Neural progenitor cell (in vitro differentiated cells): ENCODE measurements at regions not wholly inside any gene's neighbourhood (a gene's known extent, or its start where the extent isn't known, plus 50 kb on each side); places are given as distances from the start of the nearest gene placed in this dataset.

Source experiments
- DNase-seq: peaks from one replicate; pipeline ENCODE4 v3.0.0-alpha.2; 2016; ENCODE audit warnings: low spot score
- H2AFZ ChIP-seq: fragments of 200-600 bp; sonication (generic); replicated peaks from 2 replicates; pipeline ENCODE4 v1.6.1; 2016; ENCODE audit warnings: antibody characterized with exemption
- H3F3A ChIP-seq: fragments of 200-600 bp; sonication (generic); 2 replicates; pipeline ENCODE4 v1.6.1; 2016; ENCODE audit warnings: antibody characterized with exemption, low read depth
- H3K27ac ChIP-seq: fragments of 200-600 bp; sonication (generic); 2 replicates; pipeline ENCODE4 v1.5.1; 2016; ENCODE audit warnings: mild to moderate bottlenecking
- H3K27me3 ChIP-seq: fragments of 200-600 bp; sonication (generic); 2 replicates; pipeline ENCODE4 v1.6.1; 2016; ENCODE audit warnings: mild to moderate bottlenecking, moderate library complexity
- H3K36me3 ChIP-seq: fragments of 200-600 bp; sonication (generic); 2 replicates; pipeline ENCODE4 v1.5.1; 2016
- H3K4me1 ChIP-seq: fragments of 200-600 bp; sonication (generic); 2 replicates; pipeline ENCODE4 v1.6.1; 2016; ENCODE audit warnings: mixed run types
- H3K4me2 ChIP-seq: fragments of 200-600 bp; sonication (generic); 2 replicates; pipeline ENCODE4 v1.6.1; 2016
- H3K4me3 ChIP-seq: fragments of 200-600 bp; sonication (generic); 2 replicates; pipeline ENCODE4 v1.5.1; 2016
- H3K79me2 ChIP-seq: fragments of 200-600 bp; sonication (generic); 2 replicates; pipeline ENCODE4 v1.6.1; 2016; ENCODE audit warnings: low read depth
- H3K9ac ChIP-seq: fragments of 200-600 bp; sonication (generic); 2 replicates; pipeline ENCODE4 v1.6.1; 2016
- H3K9me3 ChIP-seq: fragments of 200-600 bp; sonication (generic); 2 replicates; pipeline ENCODE4 v1.5.1; 2016; ENCODE audit warnings: low read depth
- H4K20me1 ChIP-seq: fragments of 200-600 bp; sonication (generic); 2 replicates; pipeline ENCODE4 v1.6.1; 2016; ENCODE audit warnings: low read depth
- H3K27ac Mint-ChIP-seq: 3 replicates; pipeline ENCODE4 v1.8.0; 2021; ENCODE audit warnings: mixed read lengths
- H3K27me3 Mint-ChIP-seq: 2 replicates; pipeline ENCODE4 v1.8.0; 2022; ENCODE audit warnings: low read depth, mild to moderate bottlenecking, inconsistent platforms, moderate library complexity, mixed read lengths; ENCODE audit not compliant: insufficient read depth
- H3K36me3 Mint-ChIP-seq: 3 replicates; pipeline ENCODE4 v1.8.0; 2021; ENCODE audit warnings: mixed read lengths
- H3K4me1 Mint-ChIP-seq: 3 replicates; pipeline ENCODE4 v1.8.0; 2021; ENCODE audit warnings: mixed read lengths
- H3K4me3 Mint-ChIP-seq: 3 replicates; pipeline ENCODE4 v1.8.0; 2021; ENCODE audit warnings: mild to moderate bottlenecking, moderate library complexity, mixed read lengths
- H3K9me3 Mint-ChIP-seq: 3 replicates; pipeline ENCODE4 v1.8.0; 2020; ENCODE audit warnings: mixed read lengths
- CTCF ChIP-seq: fragments of 200-600 bp; sonication (generic); IDR thresholded peaks from 2 replicates; pipeline ENCODE4 v1.5.1; 2017; ENCODE audit warnings: antibody characterized with exemption, mild to moderate bottlenecking
- EZH2 ChIP-seq: fragments of 200-600 bp; sonication (generic); IDR thresholded peaks from 2 replicates; pipeline ENCODE4 v1.6.1; 2017; ENCODE audit warnings: antibody characterized with exemption, mild to moderate bottlenecking, moderate library complexity
- EZH2phosphoT487 ChIP-seq: fragments of 200-600 bp; sonication (generic); IDR thresholded peaks from 2 replicates; pipeline ENCODE4 v1.6.1; 2017; ENCODE audit warnings: antibody characterized with exemption

- H3K9me3 Mint-ChIP-seq: peaks cover 8% of the 10 kb centered on the region
- H3K27me3 Mint-ChIP-seq: peaks cover 2% of the 10 kb centered on the region
- H3K4me1 Mint-ChIP-seq: no peaks in the 10 kb centered on the region
- Histone ChIP-seq H3K4me1 (no peaks in the 10 kb centered on the region), H3K4me2 (no peak overlapping the region), H3K27ac (no peak overlapping the region), H2AFZ (no peak overlapping the region), H3K36me3 (no peaks in the 10 kb centered on the region), H3K4me3 (no peak overlapping the region), H3K9me3 (no peaks in the 10 kb centered on the region), H3K9ac (no peak overlapping the region), H3K79me2 (no peaks in the 10 kb centered on the region), H4K20me1 (no peaks in the 10 kb centered on the region), H3F3A (peaks cover 3% of the 10 kb centered on the region), H3K27me3 (no peaks in the 10 kb centered on the region)
- H3K27ac Mint-ChIP-seq: no peak overlapping the region
- DNase-seq: no peak
- H3K36me3 Mint-ChIP-seq: no peaks in the 10 kb centered on the region
- H3K4me3 Mint-ChIP-seq: no peak overlapping the region
- TF ChIP-seq CTCF (no peak), EZH2phosphoT487 (no peak), EZH2 (no peak)
Observed at GRCh38 chr2:138116456-138116855, 152.2 kb downstream of the HNMT start.

- Histone ChIP-seq H3K27me3 (no peaks in the 10 kb centered on the region), H3K4me2 (no peak overlapping the region), H3K9ac (no peak overlapping the region), H4K20me1 (no peaks in the 10 kb centered on the region), H2AFZ (no peak overlapping the region), H3F3A (no peaks in the 10 kb centered on the region), H3K36me3 (no peaks in the 10 kb centered on the region), H3K79me2 (no peaks in the 10 kb centered on the region), H3K4me3 (no peak overlapping the region), H3K4me1 (no peaks in the 10 kb centered on the region), H3K27ac (no peak overlapping the region), H3K9me3 (no peaks in the 10 kb centered on the region)
- no peak overlapping the region for H3K4me3 Mint-ChIP-seq
- no peaks in the 10 kb centered on the region for H3K27me3 Mint-ChIP-seq
- H3K9me3 Mint-ChIP-seq: no peaks in the 10 kb centered on the region
- H3K4me1 Mint-ChIP-seq: no peaks in the 10 kb centered on the region
- H3K27ac Mint-ChIP-seq: no peak overlapping the region
- H3K36me3 Mint-ChIP-seq: no peaks in the 10 kb centered on the region
- no peak for DNase-seq
- TF ChIP-seq CTCF: no peak
- no peak for TF ChIP-seq EZH2
- no peak for TF ChIP-seq EZH2phosphoT487
Observed at GRCh38 chr2:138121666-138122661, 157.7 kb downstream of the HNMT start.

GRCh38 chr2:138122891-138123290 lies 158.6 kb downstream of the HNMT start:
- no peak overlapping the region for H3K9ac ChIP-seq
- H3K27ac Mint-ChIP-seq: no peak overlapping the region
- H4K20me1 ChIP-seq: no peaks in the 10 kb centered on the region
- no peaks in the 10 kb centered on the region for H3K27me3 Mint-ChIP-seq
- H3K27me3 ChIP-seq: no peaks in the 10 kb centered on the region
- H3K27ac ChIP-seq: no peak overlapping the region
- no peak for DNase-seq
- no peak overlapping the region for H3K4me3 Mint-ChIP-seq
- no peaks in the 10 kb centered on the region for H3F3A ChIP-seq
- H3K36me3 ChIP-seq: no peaks in the 10 kb centered on the region
- H3K36me3 Mint-ChIP-seq: no peaks in the 10 kb centered on the region
- H3K4me2 ChIP-seq: no peak overlapping the region
- no peaks in the 10 kb centered on the region for H3K4me1 ChIP-seq
- H2AFZ ChIP-seq: no peak overlapping the region
- H3K9me3 ChIP-seq: no peaks in the 10 kb centered on the region
- TF ChIP-seq EZH2 (no peak), CTCF (no peak), EZH2phosphoT487 (no peak)
- no peaks in the 10 kb centered on the region for H3K4me1 Mint-ChIP-seq
- H3K9me3 Mint-ChIP-seq: no peaks in the 10 kb centered on the region
- H3K4me3 ChIP-seq: no peak overlapping the region
- H3K79me2 ChIP-seq: no peaks in the 10 kb centered on the region
